Endothelial cell (in vitro differentiated cells): ENCODE measurements at regions not wholly inside any gene's neighbourhood (a gene's known extent, or its start where the extent isn't known, plus 50 kb on each side); places are given as distances from the start of the nearest gene placed in this dataset.

ENCODE experiments used
- DNase-seq: peaks from one replicate; pipeline ENCODE4 v3.0.0; 2021; ENCODE audit warnings: low spot score
- H3K27ac Mint-ChIP-seq: one replicate; pipeline ENCODE4 v1.8.0; 2021; ENCODE audit warnings: mixed read lengths, inconsistent platforms; ENCODE audit not compliant: unreplicated experiment
- H3K27me3 Mint-ChIP-seq: one replicate; pipeline ENCODE4 v1.8.0; 2021; ENCODE audit warnings: mild to moderate bottlenecking, moderate library complexity, mixed read lengths, inconsistent platforms; ENCODE audit not compliant: unreplicated experiment
- H3K36me3 Mint-ChIP-seq: one replicate; pipeline ENCODE4 v1.8.0; 2021; ENCODE audit warnings: mild to moderate bottlenecking, low read depth, mixed read lengths, inconsistent platforms; ENCODE audit not compliant: unreplicated experiment
- H3K4me1 Mint-ChIP-seq: one replicate; pipeline ENCODE4 v1.8.0; 2021; ENCODE audit warnings: mild to moderate bottlenecking, mixed read lengths, inconsistent platforms; ENCODE audit not compliant: unreplicated experiment
- H3K4me3 Mint-ChIP-seq: one replicate; pipeline ENCODE4 v1.8.0; 2021; ENCODE audit warnings: mild to moderate bottlenecking, mixed read lengths, inconsistent platforms; ENCODE audit not compliant: unreplicated experiment
- H3K9me3 Mint-ChIP-seq: one replicate; pipeline ENCODE4 v1.8.0; 2021; ENCODE audit warnings: mixed read lengths, inconsistent platforms; ENCODE audit not compliant: unreplicated experiment
- TF ChIP-seq, protein P1 (sequence below): fragments of 200-600 bp; sonication (generic); IDR thresholded peaks from one replicate; pipeline ENCODE4 v1.5.0; 2021; ENCODE audit warnings: antibody characterized with exemption; ENCODE audit not compliant: unreplicated experiment

DNA sequence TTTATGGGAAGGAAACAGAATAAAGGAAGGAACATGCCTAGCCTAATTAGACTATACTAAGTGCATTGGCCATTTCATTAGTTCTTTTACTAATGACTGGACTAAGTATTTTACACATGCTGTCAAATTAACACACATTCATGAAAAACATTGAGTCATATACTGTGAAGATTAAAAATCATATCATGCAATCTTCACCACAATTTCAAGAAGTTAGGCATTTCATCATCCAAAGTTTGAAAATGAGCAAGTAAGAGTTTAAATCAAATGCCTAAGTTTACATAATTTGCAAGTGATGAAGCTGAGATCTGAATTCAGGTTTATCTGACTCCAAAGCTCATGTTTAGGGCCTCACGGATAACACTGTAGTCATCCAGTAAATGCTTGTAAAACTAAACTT is 601.0 kb downstream of the PDCD6IP start:
- Mint-ChIP-seq H3K27ac (no peak overlapping the region), H3K4me3 (no peak overlapping the region), H3K36me3 (no peaks in the 10 kb centered on the region), H3K27me3 (no peaks in the 10 kb centered on the region), H3K9me3 (no peaks in the 10 kb centered on the region), H3K4me1 (no peaks in the 10 kb centered on the region)
- no peak for DNase-seq
- TF ChIP-seq, protein P1, sequence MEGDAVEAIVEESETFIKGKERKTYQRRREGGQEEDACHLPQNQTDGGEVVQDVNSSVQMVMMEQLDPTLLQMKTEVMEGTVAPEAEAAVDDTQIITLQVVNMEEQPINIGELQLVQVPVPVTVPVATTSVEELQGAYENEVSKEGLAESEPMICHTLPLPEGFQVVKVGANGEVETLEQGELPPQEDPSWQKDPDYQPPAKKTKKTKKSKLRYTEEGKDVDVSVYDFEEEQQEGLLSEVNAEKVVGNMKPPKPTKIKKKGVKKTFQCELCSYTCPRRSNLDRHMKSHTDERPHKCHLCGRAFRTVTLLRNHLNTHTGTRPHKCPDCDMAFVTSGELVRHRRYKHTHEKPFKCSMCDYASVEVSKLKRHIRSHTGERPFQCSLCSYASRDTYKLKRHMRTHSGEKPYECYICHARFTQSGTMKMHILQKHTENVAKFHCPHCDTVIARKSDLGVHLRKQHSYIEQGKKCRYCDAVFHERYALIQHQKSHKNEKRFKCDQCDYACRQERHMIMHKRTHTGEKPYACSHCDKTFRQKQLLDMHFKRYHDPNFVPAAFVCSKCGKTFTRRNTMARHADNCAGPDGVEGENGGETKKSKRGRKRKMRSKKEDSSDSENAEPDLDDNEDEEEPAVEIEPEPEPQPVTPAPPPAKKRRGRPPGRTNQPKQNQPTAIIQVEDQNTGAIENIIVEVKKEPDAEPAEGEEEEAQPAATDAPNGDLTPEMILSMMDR: no peak

DNA sequence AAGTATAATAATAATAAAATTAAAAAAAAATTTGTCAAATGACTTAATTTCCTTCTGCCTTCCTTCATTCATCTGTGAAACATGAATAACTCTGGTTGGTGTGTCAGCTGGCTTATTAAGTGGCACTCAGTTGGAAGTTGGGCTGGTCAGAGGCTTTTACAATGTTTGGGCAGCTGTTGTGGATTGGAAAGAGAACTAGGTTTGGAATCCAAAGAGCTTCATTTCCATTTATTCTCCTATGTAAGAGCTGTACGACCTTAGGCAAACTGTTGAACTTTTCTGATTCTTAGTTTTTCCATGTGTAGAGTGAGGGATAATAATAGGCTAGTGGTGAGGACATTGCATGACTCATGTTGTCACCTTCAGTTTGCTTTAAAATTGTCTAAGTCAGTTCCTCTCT is 606.7 kb downstream of the PDCD6IP start:
- TF ChIP-seq, protein P1: no peak
- no peaks in the 10 kb centered on the region for H3K9me3 Mint-ChIP-seq
- DNase-seq: no peak
- no peaks in the 10 kb centered on the region for H3K36me3 Mint-ChIP-seq
- H3K27ac Mint-ChIP-seq: no peak overlapping the region
- H3K27me3 Mint-ChIP-seq: no peaks in the 10 kb centered on the region
- H3K4me3 Mint-ChIP-seq: no peak overlapping the region
- peaks cover 5% of the 10 kb centered on the region for H3K4me1 Mint-ChIP-seq

DNA sequence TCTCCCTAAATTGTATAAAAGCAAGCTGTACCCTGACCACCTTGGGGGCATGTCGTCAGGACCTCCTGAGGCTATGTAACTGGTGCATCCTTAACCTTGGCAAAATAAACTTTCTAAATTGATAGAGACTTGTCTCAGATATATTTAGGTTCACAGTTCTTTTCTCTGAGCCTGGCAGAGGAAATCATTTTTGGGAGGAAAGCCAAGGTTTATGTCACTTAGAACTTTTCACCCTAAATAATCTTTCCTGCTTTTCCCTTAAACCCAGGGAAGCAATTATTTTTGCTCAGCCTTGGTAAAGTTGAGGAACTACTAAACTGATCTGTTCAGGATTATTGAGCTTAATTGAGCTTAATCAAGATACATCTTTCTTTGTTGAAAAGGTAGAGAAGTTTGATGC is 608.9 kb downstream of the PDCD6IP start:
- Mint-ChIP-seq H3K4me3 (no peak overlapping the region), H3K4me1 (peaks cover 5% of the 10 kb centered on the region), H3K9me3 (no peaks in the 10 kb centered on the region), H3K27me3 (no peaks in the 10 kb centered on the region), H3K36me3 (no peaks in the 10 kb centered on the region), H3K27ac (no peak overlapping the region)
- DNase-seq: no peak
- TF ChIP-seq, protein P1: no peak

DNA sequence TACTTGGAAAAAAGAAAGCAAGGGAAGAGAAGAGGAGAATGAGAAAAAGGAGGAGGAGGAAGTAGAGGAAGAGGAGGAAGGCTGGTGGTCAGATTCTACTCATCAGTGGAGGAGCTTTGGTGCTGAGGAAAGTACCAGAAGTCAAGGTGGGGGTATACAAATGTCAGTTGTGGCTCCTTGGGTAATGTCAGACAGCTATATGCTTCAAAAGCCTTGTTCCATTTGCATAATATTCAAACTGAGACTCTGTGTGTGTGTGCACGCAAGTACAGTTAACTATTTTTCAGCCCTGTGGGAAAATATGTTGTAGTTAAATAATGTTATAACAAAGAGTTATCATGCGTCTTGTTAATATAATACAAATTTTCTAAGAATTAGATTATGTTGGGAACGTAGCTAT is 609.7 kb downstream of the PDCD6IP start:
- TF ChIP-seq, protein P1: no peak
- peaks cover 5% of the 10 kb centered on the region for H3K4me1 Mint-ChIP-seq
- no peak overlapping the region for H3K4me3 Mint-ChIP-seq
- H3K27ac Mint-ChIP-seq: no peak overlapping the region
- no peaks in the 10 kb centered on the region for H3K36me3 Mint-ChIP-seq
- no peaks in the 10 kb centered on the region for H3K9me3 Mint-ChIP-seq
- no peak for DNase-seq
- H3K27me3 Mint-ChIP-seq: no peaks in the 10 kb centered on the region

DNA sequence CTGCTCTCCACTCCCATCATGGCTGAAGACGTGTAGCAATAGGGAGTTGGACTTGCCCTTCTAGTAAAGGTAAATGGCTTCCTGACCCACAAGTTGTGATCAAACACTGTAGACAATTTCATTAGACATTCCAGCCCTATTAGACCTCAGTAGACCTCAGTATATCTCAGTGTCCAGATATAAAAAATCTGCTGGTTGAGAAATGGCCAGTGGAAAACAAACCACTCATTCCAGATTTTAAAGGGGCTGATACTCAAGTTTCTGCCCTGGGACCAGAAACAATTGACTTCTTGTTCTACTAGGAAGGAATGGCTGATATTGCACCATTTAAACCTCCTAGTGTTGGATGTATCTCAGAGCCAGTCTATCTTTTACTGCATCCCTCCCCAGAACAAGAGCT is 613.2 kb downstream of the PDCD6IP start:
- Mint-ChIP-seq H3K27ac (no peak overlapping the region), H3K9me3 (no peaks in the 10 kb centered on the region), H3K27me3 (no peaks in the 10 kb centered on the region), H3K36me3 (no peaks in the 10 kb centered on the region), H3K4me1 (peaks cover 5% of the 10 kb centered on the region), H3K4me3 (no peak overlapping the region)
- DNase-seq: no peak
- TF ChIP-seq, protein P1: no peak
